Astrocyte of the hippocampus (primary cell): ENCODE measurements at regions not wholly inside any gene's neighbourhood (a gene's known extent, or its start where the extent isn't known, plus 50 kb on each side); places are given as distances from the start of the nearest gene placed in this dataset.
"Not testable (repeated sequence)": the region's sequence is repeated elsewhere in the genome, so short reads cannot be mapped to it uniquely, and the experiment has no call there.

ENCODE experiments used
- DNase-seq: peaks from one replicate; pipeline ENCODE4 v3.0.0; 2011; ENCODE audit warnings: low read depth, low spot score

DNA sequence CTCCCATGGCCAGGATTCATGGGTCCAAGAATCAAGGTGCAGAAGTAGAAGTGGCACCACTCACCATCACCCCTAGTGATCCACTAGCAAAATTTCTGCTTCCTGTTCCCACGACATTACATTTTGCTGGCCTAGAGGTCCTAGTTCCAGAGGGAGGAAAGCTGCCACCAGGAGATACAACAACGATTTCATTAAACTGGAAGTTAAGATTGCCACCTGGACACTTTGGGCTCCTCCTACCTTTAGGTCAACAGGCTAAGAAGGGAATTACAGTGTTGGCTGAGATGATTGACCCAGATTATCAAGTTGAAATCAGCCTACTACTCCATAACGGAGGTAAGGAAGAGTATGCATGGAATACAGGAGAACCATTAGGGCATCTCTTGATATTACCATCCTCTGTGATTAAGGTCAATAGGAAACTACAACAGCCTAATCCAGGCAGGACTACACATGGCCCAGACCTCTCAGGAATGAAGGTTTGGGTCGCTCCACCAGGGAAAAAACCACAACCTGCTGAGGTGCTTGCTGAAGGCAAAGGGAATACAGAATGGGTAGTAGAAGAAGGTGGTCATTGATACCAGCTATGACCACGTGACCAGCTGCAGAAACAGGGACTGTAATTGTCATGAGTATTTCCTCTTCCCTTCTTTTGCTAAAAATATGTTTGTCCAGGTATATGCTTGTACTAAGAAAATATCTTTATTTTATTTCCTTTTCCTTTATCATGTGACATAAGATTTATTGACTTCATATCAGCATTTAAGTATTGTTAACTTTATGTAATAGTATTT is 208.3 kb upstream of the HES1 start:
- DNase-seq = not testable (repeated sequence)

DNA sequence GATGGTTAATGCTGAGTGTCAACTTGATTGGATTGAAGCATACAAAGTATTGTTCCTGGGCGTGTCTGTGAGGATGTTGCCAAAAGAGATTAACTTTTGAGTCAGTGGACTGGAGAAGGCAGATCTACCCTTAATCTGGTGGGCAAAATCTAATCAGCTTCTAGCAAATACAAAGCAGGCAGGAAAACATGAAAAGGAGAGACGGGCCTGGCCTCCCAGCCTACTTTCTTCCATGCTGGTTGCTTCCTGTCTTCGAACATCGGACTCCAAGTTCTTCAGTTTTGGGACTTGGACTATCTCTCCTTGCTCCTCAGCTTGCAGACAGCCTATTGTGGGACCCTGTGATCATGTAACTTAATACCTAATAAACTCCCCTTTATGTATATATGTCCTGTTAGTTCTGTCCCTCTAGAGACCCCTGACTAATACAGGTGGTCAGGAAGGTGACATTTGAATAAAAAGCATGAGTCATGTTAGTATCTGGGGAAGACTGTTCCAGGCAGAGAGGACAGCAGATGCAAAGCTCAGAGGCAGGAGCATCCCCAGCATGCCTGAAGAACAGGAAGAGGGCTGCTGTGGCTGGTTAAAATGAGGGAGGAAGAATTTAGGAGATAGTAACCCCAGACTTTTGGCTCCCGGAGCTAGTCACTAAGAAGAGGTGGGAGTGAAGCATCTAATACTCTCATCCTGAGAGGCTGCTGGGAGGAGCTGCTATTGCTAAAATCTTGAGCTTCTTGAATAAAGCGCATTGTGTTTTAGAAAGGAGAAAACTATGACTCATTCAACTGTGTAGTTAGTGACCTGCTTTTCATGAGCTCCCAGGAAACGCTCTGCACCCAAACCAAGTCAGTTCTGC is 207.4 kb upstream of the HES1 start:
- DNase-seq = peak; percentile 39

- DNase-seq = no peak
Observed at GRCh38 chr3:193929373-193929772, 206.6 kb upstream of the HES1 start.

GRCh38 chr3:193929921-193930646 is 205.9 kb upstream of the HES1 start:
- no peak for DNase-seq

DNA sequence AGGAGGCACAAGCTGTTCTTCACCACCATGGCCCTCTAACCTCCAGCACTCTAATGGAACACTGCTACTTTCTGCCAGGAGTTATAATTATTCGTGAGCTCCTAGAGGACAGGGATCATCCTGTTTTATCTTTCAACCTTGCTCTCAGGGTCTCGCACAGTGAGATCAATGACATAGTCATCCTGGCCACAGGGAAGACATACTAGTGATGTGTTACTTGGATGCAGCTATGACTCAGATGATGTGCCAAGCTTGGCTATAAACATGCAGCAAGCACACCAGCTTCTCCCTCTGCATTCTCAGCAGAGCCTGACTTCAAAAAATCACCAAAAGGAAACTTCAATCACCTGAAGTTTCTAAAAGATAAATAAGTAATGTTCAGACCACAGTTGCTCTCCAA is 203.8 kb upstream of the HES1 start:
- DNase-seq = no peak

DNA sequence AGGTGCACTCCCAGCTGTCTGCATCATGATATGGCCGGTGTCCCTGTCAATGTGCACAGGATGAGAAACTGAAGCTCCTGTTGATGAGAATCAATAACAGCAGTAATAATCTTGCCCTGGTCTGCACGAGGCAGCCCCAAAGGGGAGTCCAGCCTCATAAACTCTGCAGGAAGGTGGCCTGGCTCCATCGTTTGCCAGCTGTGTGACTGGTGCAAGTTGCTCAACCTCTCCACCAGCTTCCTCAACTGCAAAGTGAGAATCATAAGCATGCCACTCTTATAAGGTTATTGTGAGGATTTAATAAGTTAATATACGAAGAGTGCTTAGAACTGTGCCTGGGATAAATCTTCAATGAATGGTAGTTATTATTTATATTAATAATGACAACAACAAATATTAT is 203.4 kb upstream of the HES1 start:
- no peak for DNase-seq

DNA sequence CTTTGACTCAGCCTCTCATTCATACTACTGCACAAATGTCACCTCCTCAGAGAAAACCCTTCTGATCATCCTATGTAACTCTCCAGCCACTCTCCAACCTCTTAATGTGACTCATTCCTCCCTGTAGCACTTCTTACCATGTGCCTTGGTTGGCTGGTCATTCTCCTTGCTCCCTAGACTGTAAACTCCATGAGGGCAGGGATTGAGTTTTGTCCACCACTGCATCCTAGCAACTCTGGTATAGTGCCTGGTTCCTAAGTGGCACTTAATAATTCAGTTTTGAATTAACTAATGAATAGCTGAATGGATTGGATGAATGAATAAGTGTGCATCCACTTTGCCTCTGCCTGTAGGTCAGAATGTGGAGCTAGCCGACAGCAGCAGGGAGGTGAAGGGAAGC is 202.5 kb upstream of the HES1 start:
- DNase-seq = no peak

GRCh38 chr3:193935916-193936315 is 200.0 kb upstream of the HES1 start:
- no peak for DNase-seq

- DNase-seq = no peak
Observed at GRCh38 chr3:193938613-193939012, 197.3 kb upstream of the HES1 start.

DNA sequence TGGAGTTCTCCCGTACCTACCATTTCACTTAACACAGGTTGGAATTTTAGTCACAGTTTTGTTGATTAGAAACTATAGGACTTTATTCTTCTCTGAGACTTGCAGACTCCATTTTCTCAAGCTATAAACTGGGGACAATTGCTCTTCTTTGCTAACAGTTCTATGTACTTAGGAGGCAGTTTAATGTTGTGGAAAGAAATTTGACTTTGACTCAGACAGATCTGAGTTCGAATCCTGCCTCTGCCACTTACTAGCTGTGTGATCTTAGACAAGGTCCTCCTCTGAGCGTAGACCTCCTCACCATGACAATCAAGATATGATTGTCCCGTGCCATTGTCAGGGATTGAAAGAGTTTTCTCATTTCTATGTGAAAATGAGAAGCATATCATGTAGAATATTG is 196.4 kb upstream of the HES1 start:
- no peak for DNase-seq

GRCh38 chr3:193940526-193940925 is 195.4 kb upstream of the HES1 start:
- DNase-seq = no peak

DNA sequence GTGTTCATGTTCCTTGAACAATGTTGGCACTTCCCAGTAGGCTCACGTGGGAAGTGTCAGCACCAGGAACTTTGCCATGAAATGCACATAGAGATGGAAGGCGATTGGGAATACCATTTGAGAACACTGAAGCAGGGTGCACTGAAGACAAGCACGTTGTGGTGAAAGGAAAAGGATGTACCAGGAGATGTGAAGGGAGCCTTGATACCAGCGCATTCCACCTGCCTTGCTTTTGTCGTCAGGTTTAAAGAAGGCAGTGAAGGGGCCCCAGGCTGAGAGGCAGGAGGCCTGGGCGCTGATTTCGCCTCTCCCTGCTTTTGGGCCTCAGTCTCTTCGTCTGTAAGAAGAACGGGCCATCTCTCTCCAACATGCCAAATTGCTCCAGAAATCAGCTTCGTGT is 194.5 kb upstream of the HES1 start:
- no peak for DNase-seq

- DNase-seq = no peak
Observed at GRCh38 chr3:193942516-193943055, 193.4 kb upstream of the HES1 start.

- peak; percentile 69 for DNase-seq
Observed at GRCh38 chr3:193943200-193943599, 192.7 kb upstream of the HES1 start.

GRCh38 chr3:193943851-193944517 is 192.0 kb upstream of the HES1 start:
- DNase-seq = peak; percentile 57

- DNase-seq = no peak
Observed at GRCh38 chr3:193944518-193944884, 191.4 kb upstream of the HES1 start.

DNA sequence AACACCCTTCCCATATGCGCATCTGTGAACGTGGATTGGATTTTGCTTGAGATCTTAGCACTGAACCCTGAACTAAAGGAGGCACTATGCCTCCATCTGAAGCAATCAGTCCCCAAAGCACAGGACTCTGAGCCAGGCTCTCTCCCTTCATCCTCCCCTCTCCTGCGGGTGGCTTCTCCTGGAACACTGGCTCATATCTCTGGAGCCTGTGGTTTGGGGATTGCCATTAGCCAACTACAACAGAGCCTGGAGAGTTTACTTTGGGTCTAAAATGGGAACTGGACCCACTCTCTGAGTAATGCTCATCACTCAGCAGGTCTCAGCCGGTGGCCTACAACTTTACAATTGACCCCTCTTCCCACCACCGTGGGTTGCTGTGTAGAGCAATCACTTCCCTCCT is 190.8 kb upstream of the HES1 start:
- DNase-seq = peak; percentile 56

DNA sequence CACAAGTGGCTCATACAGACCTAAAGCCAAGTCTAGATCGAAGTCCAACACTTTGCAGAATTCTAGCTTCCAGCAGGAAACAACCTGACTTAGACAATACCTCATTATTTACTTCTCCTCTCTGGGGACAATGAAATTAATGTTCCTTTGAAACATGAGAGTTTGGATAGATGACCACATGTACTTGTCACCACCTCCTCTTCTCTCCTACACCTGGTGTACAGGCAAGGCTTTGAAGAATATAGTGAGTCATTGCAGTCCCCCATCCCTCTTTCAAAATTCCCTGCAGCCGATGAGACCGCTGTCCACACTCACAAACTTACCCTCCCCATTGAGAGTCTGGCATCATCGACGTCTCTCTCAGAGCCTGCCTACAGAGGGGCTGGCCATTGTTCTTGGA is 189.0 kb upstream of the HES1 start:
- peak; percentile 11 for DNase-seq

DNA sequence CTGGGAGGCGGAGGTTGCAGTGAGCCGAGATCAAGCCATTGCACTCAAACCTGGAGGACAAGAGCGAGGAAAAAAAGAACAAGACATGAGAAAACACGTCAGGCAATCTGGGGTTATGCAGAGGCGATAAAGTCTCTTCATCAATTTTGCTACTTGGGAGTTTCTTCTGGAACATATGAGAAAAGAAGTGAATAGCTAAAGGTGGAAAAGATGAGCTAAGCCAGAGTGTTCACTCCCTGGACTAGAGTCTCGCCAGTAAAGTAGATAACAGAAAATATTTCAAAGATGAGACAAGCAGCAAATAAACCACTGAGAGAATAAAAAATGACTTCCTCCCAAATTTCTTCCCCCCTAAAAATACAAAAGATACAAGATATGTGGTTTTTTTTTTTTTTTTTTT is 188.4 kb upstream of the HES1 start:
- no peak for DNase-seq

DNA sequence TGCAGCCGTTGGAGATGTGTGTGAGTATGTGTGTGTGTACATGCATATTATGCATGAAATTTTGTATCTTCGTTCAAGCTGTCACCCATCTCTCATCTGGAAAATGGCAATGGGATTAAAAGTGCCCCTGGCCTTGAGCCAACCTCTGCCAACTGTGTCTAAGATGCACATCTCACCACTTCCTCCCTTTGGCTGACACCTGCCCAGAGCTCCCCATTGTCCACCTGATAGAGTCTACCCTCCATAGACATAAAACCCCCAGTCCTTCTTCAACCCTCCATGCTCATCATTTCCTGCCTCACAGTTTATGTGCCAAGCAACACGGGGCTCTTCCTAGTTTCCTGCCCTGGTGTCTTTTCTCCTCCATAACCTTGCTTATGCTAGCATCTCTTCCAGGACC is 187.5 kb upstream of the HES1 start:
- DNase-seq = no peak

GRCh38 chr3:193951859-193952258 is 184.1 kb upstream of the HES1 start:
- peak; percentile 29 for DNase-seq

DNA sequence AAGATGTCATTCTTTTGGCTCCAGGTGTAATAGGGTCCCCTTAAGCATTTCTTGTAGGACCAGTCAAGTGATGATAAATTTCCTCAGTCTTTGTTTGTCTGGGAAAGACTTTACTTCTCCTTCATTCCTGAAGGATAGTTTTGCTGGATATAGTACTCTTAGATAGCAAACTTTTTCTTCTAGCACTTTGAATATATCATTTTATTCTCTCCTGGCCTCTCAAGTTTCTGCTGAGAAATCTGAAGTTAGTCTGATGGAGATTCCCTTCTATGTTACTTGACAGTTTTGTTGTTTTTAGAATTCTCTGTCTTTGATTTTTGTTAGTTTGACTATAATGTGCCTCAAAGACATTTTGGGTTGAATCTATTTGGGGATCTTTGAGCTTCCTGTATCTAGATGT is 181.2 kb upstream of the HES1 start:
- no peak for DNase-seq
